ENCODE measurements at regions not wholly inside any gene's neighbourhood (a gene's known extent, or its start where the extent isn't known, plus 50 kb on each side); places are given as distances from the start of the nearest gene placed in this dataset.

GRCh38 chr2:160825433-160825832 lies 331.8 kb upstream of the RBMS1 start:
- no peak for TF ChIP-seq CTCF (conservative IDR thresholded peaks at IDR 0.05; ENCODE audit: low read length)
- no peak for TF ChIP-seq EZH2phosphoT487 (IDR thresholded peaks at IDR 0.05; ENCODE audit: borderline replicate concordance)

Measured in Loucy (cell line).